OCI-LY7 (cell line): ENCODE measurements at regions not wholly inside any gene's neighbourhood (a gene's known extent, or its start where the extent isn't known, plus 50 kb on each side); places are given as distances from the start of the nearest gene placed in this dataset.

Experiments used
- BruUV-seq: library from RNA; stranded (reverse); fragments of 400-500 nt; replicated peaks from 2 replicates; lab custom pipeline; 2021; lab: Mats Ljungman, UMichigan
- CTCF ChIA-PET: fragments of 300-600 bp; sonication (Branson Sonifier 250); formaldehyde crosslinking; loops from one replicate; lab custom pipeline; 2022; ENCODE audit warnings: antibody characterized with exemption; ENCODE audit not compliant: unreplicated experiment; lab: Charles Lee
- POLR2A ChIA-PET: fragments of 300-600 bp; sonication (Branson Sonifier 250); formaldehyde crosslinking; loops from one replicate; lab custom pipeline; 2022; ENCODE audit warnings: antibody characterized with exemption; lab: Charles Lee
- DNase-seq: peaks from one replicate; pipeline ENCODE4 v3.0.0-alpha.2; 2015; ENCODE audit warnings: low spot score
- H2AFZ ChIP-seq: fragments of 200-600 bp; sonication (generic), shearing (Covaris generic); 2 replicates; pipeline ENCODE4 v1.6.1; 2014; ENCODE audit warnings: mild to moderate bottlenecking, antibody characterized with exemption, low read length, moderate library complexity
- H3K27ac ChIP-seq: fragments of 200-600 bp; sonication (generic); 2 replicates; pipeline ENCODE4 v1.5.1; 2014; ENCODE audit warnings: mixed run types, low read depth, mild to moderate bottlenecking, moderate library complexity, low read length, inconsistent platforms; ENCODE audit not compliant: poor library complexity, severe bottlenecking
- H3K36me3 ChIP-seq: fragments of 200-600 bp; sonication (generic); 2 replicates; pipeline ENCODE4 v1.6.1; 2014; ENCODE audit warnings: mild to moderate bottlenecking, antibody characterized with exemption, low read length, moderate library complexity, mixed read lengths; ENCODE audit not compliant: insufficient read depth
- H3K4me1 ChIP-seq: fragments of 200-600 bp; sonication (generic); 2 replicates; pipeline ENCODE4 v1.5.1; 2014; ENCODE audit warnings: mild to moderate bottlenecking, low read length; ENCODE audit not compliant: insufficient read depth, poor library complexity, severe bottlenecking
- H3K4me2 ChIP-seq: fragments of 200-600 bp; sonication (generic); 2 replicates; pipeline ENCODE4 v1.6.1; 2014; ENCODE audit warnings: mild to moderate bottlenecking, low read length
- H3K4me3 ChIP-seq: fragments of 200-600 bp; sonication (generic); 2 replicates; pipeline ENCODE4 v1.5.1; 2014; ENCODE audit warnings: mild to moderate bottlenecking, low read depth, low read length; ENCODE audit not compliant: poor library complexity, severe bottlenecking
- H3K79me2 ChIP-seq: fragments of 200-600 bp; sonication (generic); 2 replicates; pipeline ENCODE4 v1.6.1; 2016; ENCODE audit warnings: low read depth, mild to moderate bottlenecking, low read length, moderate library complexity, mixed read lengths; ENCODE audit not compliant: insufficient read depth
- H3K9me2 ChIP-seq: fragments of 200-600 bp; sonication (generic); 2 replicates; pipeline ENCODE4 v1.6.1; 2016; ENCODE audit warnings: mild to moderate bottlenecking, low read length, mixed read lengths; ENCODE audit not compliant: insufficient read depth
- H3K9me3 ChIP-seq: fragments of 200-600 bp; sonication (generic); 2 replicates; pipeline ENCODE4 v1.6.1; 2014; ENCODE audit warnings: mild to moderate bottlenecking, mixed run types, low read length, mixed read lengths
- H4K20me1 ChIP-seq: fragments of 200-600 bp; sonication (generic); 2 replicates; pipeline ENCODE4 v1.6.1; 2014; ENCODE audit warnings: mild to moderate bottlenecking, antibody characterized with exemption, low read length, moderate library complexity, mixed read lengths; ENCODE audit not compliant: insufficient read depth
- CTCF ChIP-seq: fragments of 200-600 bp; sonication (generic); conservative IDR thresholded peaks from 2 replicates; pipeline ENCODE4 v1.5.1; 2014; ENCODE audit warnings: mild to moderate bottlenecking, antibody characterized with exemption, low read length, moderate library complexity, mixed read lengths
- EZH2phosphoT487 ChIP-seq: fragments of 200-600 bp; sonication (generic); IDR thresholded peaks from 2 replicates; pipeline ENCODE4 v1.6.1; 2018; ENCODE audit warnings: low read depth, borderline replicate concordance, mild to moderate bottlenecking, mixed run types, antibody characterized with exemption, low read length, moderate library complexity, mixed read lengths
- intact Hi-C: fragments of 100-400 bp; cut with micrococcal nuclease; formaldehyde crosslinking; loops from one replicate; pipeline ENCODE4 v1.10.0; 2022; ENCODE audit not compliant: unreplicated experiment

GRCh38 chr2:83022631-83023210 lies 1436.4 kb downstream of the SUCLG1 start:
- CTCF ChIA-PET: no interaction called here
- Histone ChIP-seq H3K4me1 (no peaks in the 10 kb centered on the region), H4K20me1 (no peaks in the 10 kb centered on the region), H2AFZ (no peak overlapping the region), H3K9me3 (no peaks in the 10 kb centered on the region), H3K9me2 (no peaks in the 10 kb centered on the region), H3K36me3 (no peaks in the 10 kb centered on the region), H3K4me2 (no peak overlapping the region), H3K4me3 (no peak overlapping the region), H3K79me2 (no peaks in the 10 kb centered on the region), H3K27ac (no peak overlapping the region)
- no TSS peak for BruUV-seq
- POLR2A ChIA-PET: interaction anchor here (1.2 kb wide), 1 partner anchor 18 kb away, joined by 3 read pairs; no protein-coding TSS in a partner anchor
- intact Hi-C loops: no loop called here
- no peak for DNase-seq
- TF ChIP-seq EZH2phosphoT487 (no peak), CTCF (no peak)

- no peak overlapping the region for H3K4me2 ChIP-seq
- POLR2A ChIA-PET: no interaction called here
These were observed 1441.6 kb downstream of the SUCLG1 start for GRCh38 chr2:83017366-83018090.

More at GRCh38 chr2:83017366-83018090, 1441.6 kb downstream of the SUCLG1 start:
- intact Hi-C loops: no loop called here
- no peak overlapping the region for H3K27ac ChIP-seq
- TF ChIP-seq EZH2phosphoT487 (no peak), CTCF (no peak)
- H3K36me3 ChIP-seq: no peaks in the 10 kb centered on the region
- no peak for DNase-seq
- BruUV-seq: no TSS peak
- no peaks in the 10 kb centered on the region for H3K9me2 ChIP-seq
- H3K4me3 ChIP-seq: no peak overlapping the region
- H2AFZ ChIP-seq: no peak overlapping the region
- CTCF ChIA-PET: no interaction called here
- no peaks in the 10 kb centered on the region for H3K9me3 ChIP-seq
- H3K4me1 ChIP-seq: no peaks in the 10 kb centered on the region
- H3K79me2 ChIP-seq: no peaks in the 10 kb centered on the region
- H4K20me1 ChIP-seq: no peaks in the 10 kb centered on the region
